ENCODE measurements at regions not wholly inside any gene's neighbourhood (a gene's known extent, or its start where the extent isn't known, plus 50 kb on each side); places are given as distances from the start of the nearest gene placed in this dataset.
"Not testable (repeated sequence)": the region's sequence is repeated elsewhere in the genome, so short reads cannot be mapped to it uniquely, and the experiment has no call there.

DNA sequence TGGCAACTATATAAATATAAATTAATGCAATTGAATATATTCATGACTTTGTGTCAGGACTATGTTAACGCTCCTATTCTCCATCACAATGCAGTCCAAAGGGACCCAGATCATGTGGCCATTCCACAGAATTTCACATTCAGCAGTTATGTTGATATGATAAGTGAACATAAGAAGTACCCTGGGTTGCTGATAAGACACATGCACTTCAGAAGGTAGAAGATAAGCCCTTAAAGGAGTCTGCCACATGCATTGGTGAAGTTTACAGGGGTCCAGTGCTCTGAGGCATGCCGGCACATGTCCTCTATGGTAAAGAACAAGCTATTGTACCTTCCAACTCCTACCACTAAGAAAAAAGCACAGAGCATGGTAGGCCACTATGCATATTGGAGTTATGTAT is 76.4 kb downstream of the PHAX start:
- no peak for DNase-seq

DNA sequence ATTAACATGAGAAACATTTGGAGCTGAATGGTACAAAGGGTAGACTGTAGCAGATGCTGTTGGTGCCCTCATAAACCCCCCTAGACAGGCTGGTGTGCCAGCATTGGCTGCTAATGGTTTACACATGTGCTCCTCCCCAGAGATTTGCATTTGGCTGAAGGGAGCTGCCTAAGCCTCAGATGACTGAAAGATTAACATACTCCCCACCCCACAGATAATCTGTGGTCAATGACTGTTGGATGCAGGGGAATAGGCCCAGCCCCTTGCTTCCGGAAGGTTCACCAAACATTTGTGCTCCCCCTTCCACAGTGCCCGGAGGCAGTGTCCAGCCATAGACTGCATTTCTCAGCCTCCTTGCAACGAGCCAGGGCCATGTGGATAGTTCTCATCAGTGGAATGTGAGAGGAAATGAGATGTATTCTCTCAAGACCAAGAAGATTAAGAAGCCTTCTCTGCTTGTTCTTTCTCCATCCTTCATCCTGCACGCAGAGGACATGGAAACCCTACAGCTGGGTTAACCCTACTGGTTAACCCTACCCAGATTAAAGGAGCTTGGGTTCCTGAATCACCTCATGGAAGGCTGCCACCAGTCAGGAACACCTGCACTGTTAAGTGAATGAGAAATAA is 79.6 kb downstream of the PHAX start:
- DNase-seq = peak; percentile 24

DNA sequence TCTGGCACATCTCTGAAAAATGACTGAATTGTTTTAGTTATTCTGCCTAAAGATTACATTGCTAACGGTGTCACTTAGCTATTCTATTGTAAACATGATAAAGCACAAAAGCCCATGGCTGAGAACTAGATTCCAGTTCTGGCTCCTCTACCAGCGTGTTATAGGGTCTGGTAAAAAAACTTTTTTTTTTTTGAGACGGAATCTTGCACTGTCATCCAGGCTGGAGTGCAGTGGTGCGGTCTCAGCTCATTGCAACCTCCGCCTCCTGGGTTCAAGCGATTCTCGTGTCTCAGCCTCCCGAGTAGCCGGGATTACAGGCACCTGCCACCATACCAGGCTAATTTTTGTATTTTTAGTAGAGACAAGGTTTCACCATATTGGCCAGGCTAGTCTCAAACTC is 80.6 kb downstream of the PHAX start:
- not testable (repeated sequence) for DNase-seq

DNA sequence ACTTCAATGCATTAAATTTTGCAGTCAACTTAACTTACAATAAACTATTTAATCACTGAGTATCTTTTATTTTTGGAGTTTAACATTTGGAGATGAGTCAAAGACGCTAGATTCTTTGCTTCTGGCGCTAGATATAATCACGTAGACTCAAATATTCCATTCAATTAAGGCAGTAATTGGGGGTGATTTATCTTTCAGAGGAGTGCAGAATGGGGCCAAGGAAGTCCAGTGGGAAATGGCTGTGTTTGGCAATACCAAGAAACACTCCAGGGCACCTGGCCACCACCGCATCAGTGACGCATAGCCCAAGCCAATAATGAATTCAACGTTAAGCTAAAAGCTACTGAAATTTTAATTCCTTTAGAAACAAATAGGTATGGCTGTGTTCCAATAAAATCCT is 81.2 kb downstream of the PHAX start:
- DNase-seq = no peak

DNA sequence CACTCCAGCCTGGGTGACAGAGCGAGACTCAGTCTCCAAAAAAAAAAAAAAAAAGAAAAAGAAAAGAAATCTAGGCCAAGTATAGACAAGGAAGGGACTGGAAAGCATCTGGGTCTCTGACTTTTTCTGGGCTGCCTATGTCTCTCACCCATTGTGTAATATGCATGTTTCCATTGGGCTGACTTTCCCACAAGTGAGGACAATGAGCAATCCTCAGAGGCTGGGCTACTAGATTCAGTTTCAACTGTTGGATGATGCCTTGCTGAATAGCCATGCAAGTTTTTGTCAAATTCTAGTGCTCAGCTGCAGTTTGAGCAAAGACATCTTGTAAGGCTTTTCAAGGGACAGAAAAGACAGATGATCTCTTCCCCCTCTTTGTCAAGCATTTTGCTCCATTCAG is 82.1 kb downstream of the PHAX start:
- DNase-seq = no peak

DNA sequence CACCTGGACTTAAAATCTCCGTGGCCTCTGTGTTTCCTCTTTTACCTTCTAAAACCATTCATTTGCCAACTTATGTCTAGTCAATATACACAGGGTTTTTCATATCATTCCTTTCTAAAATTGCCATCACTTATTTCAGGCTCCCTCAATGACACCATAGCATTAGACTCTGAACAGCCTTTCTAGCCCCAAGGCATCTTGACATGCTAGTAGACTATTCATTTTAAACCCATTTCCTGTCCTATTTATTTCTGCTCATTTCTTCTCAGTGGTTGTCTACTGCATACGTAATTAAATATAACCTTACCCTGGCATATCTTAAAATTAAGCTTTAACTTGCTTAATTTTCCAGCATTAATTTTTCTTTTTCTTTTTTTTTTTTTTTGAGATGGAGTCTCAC is 83.2 kb downstream of the PHAX start:
- DNase-seq = no peak

DNA sequence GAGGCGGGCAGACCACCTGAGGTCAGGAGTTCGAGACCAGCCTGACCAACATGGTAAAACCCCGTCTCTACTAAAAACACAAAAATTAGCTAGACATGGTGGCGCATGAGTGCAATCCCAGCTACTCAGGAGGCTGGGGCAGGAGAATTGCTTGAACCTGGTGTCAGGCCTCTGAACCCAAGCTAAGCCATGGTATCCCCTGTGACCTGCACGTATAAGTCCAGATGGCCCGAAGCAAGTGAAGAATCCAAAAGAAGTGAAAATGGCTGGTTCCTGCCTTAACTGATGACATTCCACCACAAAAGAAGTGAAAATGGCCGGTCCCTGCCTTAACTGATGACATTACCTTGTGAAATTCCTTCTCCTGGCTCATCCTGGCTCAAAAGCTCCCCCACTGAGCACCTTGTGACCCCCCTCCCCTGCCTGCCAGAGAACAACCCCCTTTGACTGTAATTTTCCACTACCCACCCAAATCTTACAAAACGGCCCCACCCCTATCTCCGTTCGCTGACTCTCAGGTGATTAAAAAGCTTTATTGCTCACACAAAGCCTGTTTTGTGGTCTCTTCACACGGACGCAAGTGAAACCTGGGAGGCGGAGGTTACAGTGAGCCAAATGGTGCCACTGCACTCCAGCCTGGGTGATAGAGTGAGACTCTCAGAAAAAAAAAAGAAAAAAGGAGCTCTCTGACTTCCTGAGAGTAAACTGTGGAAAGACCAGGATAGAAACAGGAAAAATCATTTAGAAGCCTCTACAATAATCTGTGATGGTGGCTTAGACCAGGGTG is 84.1 kb downstream of the PHAX start:
- not testable (repeated sequence) for DNase-seq

DNA sequence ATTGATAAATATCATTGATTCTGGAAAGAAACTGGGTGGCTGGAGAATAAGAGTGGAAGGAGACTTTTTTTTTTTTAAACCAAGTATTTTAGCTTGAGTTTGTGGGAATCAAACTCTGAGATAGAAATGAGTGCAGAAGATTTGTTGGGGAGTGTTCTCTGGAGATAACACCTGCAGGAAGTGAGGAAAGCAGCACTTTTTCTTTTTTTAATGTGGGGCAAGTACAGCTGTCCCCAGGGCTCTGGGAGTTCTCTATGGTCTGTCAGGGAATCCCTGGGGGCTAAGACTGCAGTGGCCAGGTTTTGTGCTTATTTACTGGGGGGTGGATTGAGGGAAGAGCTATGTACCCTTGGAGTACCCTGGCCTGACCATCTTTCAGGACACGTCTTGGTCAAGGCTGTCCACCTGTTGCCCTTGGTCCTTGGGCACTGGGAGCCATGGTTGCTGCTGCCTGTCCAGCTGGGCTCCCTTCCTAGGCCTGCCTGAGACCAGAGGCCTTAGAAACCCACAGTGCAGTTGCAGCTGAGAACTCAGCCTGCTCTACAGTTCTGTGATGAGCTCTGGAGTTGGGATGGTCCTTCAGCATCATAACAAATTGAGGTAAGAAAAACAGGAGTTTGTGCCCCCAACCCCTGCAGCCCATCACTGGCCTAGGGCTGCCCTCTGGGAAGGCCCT is 85.8 kb downstream of the PHAX start:
- no peak for DNase-seq

DNA sequence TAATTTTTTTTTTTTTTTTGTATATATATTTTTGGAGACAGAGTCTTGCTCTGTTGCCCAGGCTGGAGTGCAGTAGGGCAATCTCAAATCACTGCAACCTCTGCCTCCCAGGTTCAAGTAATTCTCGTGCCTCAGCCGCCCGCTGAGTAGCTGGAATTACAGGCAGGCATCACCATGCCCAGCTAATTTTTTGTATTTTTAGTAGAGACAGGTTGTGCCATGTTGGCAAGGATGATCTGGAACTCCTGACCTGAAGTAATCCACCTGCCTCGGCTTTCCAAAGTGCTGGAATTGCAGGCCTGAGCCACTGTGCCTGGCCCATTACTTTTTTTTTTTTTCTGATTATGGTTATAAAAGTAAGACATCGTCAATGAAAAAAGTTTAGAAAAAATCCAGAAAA is 84.0 kb upstream of the LMNB1 start:
- no peak for DNase-seq

DNA sequence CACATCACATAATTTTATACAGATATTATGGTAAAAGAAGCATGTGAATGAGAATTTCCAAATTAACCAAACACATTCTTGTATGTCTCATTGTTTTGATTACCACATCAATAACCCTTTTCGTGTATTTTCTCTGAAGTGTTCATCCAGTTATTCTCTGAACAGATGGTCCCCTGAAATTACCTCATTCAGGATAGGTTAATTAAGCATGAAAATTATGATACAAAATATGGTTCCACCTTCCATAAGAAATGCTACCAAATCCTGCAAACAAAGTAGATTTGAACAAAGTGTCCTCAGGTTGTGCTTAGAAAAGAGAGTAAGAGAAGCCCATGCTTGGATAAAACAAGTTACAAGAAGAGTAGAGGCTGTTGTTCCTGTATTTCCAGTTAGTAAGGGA is 83.1 kb upstream of the LMNB1 start:
- DNase-seq = no peak

DNA sequence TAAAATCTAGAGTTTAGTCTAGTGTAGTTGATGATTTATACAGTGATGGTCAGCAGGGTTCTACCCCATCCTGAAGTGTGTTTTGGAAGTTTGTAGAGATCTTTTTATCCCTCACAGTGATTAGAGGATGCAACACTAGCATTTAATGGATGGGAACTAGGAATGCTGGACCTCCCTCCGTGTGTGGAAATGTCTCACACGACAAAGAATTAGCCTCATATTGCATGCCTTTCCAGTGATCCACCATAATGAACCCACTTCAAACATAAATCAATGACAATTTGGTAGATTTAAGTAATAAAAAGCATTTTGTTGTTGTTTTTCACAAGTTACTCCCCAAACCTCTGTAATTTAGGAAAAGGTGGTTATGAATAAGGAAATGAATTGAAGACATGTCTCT is 82.5 kb upstream of the LMNB1 start:
- DNase-seq = no peak

DNA sequence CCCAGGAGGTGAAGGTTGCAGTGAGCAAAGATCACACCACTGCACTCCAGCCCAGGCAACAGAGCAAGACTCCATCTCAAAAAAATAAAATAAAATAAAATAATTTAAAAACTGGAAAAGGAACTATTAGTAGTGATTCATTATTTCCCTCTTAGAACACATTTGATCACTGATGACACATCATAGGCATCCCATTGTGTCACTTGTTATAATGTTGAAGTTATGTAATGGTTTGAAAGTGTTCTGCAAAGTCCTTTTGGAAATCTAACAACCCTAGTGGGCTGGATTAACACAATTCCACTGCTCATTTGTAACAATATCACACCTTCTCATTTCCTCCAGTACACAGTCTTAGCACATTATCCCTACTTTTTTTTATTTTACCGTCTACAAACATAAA is 81.8 kb upstream of the LMNB1 start:
- no peak for DNase-seq

DNA sequence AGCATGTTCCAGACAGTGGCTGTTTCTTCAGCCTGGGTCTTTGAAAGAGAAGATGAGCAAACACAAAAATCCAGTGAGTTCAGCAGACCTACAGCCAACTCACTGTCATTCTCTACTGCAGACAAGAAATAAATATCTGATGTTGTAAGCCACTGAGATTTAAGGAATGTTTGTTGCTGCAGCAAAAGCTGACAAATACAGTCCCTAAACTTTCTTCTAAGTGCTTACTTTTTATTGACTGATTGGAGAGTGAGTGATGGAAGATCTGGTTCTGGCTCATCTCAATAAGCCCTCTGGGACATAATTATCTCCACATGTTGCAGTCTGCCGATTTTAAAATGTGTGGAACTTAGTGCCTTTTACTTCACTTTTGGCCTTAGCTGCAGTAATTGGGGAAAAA is 69.9 kb upstream of the LMNB1 start:
- DNase-seq = no peak

DNA sequence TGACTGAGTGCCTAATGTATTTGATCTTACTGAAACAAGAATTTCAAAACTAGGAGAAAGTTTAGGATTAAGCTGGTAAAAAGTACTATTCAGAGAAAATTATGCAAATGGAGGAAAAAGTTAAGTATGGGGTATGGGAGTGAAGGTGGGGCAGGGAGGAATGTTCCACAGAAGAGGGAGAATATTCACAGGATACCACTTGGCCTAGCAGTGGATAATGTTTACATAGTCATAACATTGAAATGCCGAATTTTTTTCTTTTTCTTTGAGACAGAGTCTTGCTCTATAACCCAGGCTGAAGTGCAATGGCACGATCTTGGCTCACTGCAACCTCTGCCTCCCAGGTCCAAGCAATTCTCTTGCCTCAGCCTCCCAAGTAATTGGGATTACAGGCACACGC is 61.2 kb upstream of the LMNB1 start:
- DNase-seq = no peak

DNA sequence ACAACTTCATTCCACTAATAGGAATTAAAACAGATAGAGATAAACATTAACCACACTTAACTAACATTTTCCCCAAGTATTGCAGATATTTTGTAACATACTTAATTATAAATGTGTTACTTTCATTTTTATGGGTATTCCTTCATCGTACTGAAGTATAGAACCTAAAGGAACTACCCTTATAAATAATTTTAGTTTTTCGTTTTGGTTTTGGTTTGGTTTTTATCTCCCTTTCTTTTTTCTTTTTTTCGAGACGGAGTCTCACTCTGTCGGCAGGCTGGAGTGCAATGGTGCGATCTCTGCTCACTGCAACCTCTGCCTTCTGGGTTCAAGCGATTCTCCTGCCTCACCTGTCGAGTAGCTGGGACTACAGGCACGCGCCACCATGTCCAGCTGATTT is 60.1 kb upstream of the LMNB1 start:
- no peak for DNase-seq

DNA sequence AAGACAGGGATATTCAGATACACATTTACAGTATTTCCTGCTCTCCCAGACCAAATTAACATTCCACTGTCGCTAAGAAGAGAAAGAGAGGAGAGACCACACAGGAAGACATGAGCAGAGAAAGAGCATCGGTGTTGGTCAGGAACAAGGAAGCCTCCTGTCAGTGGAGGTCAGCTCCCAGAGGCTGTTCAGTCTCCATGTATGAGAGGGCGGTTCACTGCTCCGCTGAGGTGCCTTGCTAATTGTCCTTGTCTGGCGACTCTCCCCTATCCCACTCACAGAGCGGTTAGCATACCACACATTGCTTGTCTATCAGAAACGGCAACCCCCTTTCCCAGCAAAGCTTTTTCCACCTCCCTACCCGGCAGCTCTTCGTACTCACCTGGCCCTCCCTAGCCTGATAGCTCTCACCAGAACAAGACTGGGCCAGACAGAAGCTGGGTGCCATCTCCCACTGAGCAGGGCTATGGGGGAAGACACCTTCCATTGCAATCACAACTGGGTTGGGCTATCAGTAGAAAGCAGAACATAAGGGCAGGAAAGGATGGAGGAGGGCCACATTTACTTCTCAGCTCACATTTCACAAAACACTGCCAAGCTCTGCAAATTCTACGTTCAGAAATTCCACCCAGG is 58.6 kb upstream of the LMNB1 start:
- DNase-seq = no peak

DNA sequence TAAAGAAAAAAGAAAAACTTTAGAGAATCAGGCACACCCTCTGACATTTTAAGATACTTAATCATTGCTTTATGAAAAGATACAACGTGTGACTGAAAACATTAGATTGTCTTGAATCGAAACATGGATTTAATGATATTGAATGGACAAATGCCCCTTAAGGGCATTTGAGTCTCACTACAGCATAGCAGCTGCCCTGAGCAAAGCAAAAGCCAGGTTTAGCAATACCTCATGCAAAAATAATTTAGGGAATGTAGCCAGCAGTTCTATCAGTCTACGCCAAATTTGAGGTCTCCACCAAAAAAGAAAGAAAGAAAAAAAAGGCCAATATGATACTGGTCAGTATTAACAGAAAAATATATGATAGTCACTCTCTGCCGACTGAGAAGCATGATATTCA is 56.6 kb upstream of the LMNB1 start:
- no peak for DNase-seq

DNA sequence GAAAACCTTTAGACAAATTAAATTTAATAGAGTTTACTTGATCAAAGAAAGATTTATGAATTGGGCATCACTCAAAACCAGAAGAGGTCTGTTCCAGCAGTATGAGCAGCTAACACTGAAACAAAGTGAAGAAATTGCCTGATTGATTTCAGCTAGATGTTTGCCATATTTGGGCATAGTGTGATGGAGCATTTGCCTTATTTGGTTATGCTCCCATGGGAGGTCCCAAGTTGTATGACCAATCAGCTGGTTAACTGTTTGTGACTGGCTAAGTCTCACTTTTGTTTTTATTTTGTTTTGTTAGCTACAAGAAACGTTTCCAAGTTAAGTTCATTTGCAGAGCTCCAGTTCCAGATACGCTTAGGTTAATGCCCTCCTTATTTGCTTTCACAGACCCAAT is 53.3 kb upstream of the LMNB1 start:
- no peak for DNase-seq
